22Rv1 (cell line): ENCODE measurements at regions not wholly inside any gene's neighbourhood (a gene's known extent, or its start where the extent isn't known, plus 50 kb on each side); places are given as distances from the start of the nearest gene placed in this dataset.

Experiments used
- CTCF ChIP-seq: fragments of 450-650 bp; IDR thresholded peaks from 2 replicates; pipeline ENCODE4 v1.5.1; 2017; ENCODE audit warnings: mild to moderate bottlenecking
- ZFX ChIP-seq: fragments of 450-650 bp; IDR thresholded peaks from 2 replicates; pipeline ENCODE4 v1.6.1; 2017; ENCODE audit warnings: antibody characterized with exemption, borderline replicate concordance

GRCh38 chr9:99472240-99472915 is 250.3 kb downstream of the SEC61B start:
- TF ChIP-seq CTCF (no peak), ZFX (no peak)
